NCI-H2107 treated with DMSO at 0.1 percent for 48 hours (cell line): ENCODE measurements at regions not wholly inside any gene's neighbourhood (a gene's known extent, or its start where the extent isn't known, plus 50 kb on each side); places are given as distances from the start of the nearest gene placed in this dataset.

Source experiments
- DNase-seq: peaks from one replicate; lab custom pipeline; 2025; ENCODE audit not compliant: unreplicated experiment; lab: John Stamatoyannopoulos, UW

DNA sequence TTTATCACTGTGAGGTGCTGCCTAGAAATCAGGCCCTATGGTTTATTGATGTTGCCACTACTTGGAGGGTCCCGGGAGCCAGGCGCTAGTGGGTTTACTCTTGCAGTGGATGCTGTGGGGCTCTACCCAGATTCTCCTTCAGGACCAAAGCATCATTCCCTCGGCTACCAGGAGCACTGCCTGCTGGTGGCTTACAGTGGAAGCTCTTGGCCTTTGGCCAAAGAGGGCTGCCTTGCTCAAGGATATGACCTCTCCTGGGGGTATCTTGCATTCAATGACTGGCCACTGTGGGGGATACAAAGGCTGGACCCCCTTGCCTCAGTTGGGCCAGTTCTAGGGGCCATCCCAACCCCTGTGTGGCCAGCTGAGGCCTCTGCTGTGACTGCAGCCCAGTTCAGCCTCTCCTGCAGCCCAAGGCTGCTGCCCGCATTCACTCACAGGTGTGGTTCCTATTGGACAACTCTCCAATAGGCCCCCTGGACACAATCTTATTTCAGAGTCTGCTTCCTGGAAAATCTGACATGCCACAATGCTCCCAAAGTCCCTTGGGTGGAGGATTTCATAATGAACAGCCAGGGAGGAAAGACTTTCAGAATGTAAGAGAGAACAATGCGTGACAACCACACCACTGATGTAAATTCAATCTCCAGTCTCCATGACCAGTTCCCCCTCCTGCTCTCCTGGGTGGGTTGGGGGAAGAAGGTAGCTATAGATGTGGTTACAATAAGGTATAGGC is 196.3 kb downstream of the SNX10 start:
- no peak for DNase-seq

DNA sequence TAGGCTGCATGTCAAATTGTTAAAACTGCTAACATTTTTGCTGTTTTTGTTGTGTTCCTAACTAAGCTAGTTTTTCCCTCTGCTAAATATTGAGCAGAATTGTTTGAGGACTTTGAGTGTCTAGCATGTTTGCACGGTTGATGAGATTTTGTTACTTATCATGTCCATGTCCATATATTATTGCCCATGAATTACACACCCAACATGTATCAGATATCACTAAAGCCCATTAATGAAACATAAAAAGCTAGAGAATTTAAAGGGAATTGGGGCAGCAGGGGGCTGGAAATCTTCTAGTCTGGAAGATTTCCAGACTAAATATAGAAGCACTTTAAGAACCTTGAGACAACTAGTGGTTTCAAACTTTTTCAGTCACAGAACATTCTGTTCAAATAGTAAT is 197.7 kb downstream of the SNX10 start:
- DNase-seq, result no peak

DNA sequence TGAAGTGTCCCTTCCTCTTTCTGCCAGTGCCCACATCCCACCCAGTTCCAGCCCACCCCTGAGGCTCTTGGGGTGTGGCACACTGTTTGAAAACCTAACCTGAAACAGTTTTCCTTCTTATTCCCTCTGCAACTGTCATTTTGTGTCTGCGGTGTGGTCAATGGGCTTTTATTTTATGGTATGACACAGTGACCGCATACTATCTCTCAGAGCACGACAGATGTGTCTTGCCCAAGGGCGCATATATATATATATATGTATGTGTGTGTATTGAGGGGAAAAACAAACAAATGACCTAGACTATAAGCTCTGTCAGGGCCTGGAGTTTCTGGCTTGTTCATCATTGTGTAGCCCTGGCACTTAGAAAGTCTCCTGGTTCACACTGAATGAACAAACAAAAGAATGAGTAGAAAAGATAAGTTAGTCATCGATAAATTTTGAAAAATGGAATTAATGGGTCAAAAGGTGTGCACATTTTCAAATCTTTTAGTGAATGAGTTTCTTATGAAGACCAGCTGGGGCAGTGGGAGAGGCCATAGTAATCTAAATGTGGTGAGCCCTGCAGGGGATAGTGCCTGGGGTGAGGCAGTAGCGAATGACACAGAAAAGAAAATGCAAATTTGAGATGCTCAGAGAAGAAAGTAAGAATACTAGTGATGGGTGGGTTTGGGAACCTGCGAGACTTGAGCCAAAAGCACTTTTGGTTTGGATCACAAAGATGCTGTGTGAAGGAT is 198.4 kb downstream of the SNX10 start:
- no peak for DNase-seq

DNA sequence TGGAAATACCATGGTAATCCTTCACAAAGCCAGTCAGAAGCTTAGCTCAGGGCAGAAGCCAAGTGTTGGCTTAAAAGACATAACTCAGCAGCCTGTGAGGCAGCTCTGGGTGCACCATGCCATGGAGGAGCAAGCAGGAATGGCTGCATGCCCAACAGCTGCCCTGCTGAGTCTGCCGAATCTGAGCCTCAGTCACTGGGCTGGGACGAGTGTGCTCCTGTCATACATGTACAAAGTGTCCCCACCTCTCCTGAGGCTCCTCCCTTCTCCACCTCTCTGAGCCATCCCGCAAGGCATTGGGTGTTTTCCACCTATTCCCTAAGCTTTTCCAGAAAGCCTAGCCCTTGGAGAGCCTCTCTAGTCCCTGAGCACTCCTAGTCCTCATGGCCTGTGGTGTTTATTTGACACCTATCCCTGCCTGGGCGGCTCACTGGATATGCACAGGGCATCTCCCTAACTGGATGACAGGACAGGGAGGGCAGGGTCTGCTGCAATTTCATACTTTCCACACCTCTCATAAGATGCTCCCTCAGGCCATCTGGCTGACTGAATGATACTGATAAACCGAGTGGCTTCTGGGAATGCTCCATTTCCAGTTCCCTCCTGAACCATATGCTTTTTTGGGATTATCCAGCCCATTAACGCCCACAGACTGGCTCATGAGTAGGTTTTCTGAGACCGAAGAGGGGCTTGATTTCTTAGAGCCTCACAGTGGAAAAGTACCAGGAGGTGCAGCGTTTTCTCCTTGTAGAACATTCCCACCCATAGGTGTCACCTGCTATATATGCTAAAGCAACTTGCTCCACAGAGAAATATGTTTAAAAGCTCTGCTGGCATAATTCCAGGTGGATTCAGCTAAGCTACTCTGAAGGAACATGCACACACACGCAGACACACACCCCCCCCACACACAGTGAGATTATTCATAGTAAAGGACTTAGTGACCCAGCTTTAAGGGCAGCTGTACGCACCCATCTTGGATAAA is 199.3 kb downstream of the SNX10 start:
- peak; percentile 48 for DNase-seq

DNA sequence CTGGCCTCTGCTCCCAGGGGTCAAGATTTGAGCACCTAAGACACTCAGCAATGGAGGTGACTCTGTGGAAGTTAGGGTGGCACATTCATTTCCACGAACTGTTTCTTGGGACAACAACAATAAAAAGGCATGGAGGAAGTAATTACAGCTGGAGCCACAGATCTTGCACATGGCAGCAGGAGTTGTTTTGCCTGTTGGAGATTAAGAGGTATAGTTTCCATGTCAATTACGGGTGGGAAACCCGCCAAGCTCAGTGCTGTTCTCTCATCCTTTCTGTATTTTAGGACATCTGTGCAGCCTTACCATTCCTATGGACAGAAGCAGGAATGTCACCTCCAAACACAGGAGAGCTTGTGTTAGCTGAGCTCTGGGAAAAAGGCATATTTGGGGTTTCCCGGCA is 201.2 kb downstream of the SNX10 start:
- peak; percentile 31 for DNase-seq

DNA sequence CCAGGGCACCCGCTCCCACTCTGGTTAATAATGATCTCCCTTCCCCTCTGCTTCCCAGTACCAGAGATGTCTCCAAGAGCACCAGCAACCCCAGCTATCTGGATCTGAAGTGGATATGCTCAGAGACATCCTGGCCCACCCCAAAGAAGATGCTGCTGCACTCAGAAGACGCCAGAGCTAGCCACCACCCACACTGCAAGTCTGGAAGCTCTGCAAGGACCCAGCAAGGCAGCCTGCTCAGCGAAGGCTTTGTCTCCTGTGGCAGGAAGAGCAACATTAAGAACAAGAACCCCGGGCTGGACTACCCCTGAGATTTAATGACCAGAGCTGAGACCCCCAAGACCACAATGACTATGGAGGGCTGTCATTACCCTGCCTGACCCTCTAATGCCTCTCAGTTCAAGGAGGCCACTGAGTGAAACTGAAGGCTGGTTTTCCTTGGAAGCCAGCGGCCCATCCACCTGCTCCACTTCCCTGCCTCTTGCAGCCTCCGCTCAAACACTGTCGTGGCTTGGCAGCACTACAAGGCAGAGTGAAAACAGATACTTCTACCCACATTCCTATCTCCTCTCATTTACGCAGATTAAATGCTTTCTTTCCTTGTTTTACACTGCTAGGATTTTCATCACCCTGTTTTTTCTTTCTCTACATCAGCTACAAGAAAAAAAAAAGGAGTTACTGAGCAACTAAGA is 202.2 kb downstream of the SNX10 start:
- DNase-seq, result peak; percentile 70

DNA sequence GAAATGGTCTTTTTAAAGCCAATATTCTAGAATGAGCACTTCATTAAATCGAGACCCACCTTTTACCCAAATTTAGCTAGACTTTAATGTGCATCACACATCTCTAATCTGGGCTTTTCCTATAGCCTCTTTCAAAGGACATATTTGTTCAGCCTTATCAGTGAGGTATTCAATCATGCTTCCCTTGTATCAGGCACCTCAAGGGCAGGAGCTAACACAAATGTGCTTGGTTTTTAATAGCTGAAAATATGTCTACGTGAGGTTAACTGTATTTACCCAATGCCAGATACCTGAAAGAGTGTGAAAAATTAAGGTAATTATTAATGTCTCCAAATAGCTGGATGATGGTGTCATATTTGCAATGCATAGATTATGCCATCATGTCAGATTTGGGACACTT is 203.9 kb downstream of the SNX10 start:
- no peak for DNase-seq

DNA sequence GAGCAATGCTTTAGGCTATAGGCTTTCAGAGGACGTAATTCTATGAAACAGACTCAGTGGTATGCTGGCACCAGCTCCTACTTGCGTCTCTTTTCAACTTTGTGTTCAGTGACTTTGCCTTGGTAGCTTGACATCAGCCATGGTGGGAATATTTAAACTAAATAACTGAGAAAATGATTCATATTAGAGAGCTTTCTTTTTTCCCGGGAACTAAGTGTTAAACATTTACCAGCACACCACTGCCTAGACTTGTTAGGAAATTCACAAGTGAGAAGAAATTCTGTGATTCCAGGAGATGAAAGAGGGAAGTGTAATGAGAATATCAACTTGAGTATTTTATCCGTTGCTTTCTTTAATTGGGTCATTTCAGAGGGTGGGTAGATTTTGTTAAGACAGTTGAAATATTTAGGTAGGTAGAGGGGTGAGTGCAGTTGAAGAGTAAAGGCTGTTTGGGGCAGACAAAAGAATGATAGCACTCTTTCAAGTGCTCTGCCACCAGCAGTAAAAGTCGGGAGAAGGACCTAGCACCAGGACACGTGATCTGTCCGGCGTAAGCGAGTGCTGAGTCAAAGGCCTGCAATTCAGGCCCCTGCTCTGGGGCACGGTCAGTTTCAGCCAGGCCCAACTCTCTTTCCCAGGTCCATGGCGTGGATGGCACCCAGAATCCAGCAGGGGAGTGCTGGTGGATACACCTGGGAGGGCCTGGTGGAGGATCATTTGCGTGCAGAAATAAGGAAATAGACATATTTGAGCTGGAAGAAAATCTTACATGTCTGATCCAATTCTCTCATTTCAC is 206.3 kb downstream of the SNX10 start:
- DNase-seq, result no peak

DNA sequence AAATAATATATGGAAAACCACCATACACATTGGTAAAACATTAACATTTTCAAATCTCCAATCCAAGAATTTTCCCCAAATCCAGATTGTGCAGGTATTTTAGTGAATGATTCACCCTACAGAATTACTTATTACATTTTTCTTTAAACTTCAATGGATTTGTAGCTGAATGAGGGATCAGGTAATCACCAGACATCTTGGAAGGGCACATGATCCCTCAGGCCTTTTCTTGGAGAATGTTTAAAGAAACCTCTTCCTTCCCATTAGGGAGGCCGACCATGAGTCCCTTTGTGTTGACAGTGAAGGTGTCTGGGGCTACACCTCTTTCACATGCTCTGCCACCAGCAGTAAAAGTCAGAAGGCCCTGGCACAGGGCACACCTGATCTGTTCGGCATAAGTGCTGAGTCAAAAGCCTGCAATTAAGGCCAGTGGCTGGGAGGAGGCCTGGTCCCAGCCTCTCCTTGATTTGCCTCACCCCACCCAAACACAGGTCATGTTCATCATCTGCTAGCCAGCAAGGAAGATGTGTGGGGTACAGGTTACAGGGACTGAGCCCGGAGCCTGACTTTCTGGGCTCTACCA is 207.7 kb downstream of the SNX10 start:
- no peak for DNase-seq

DNA sequence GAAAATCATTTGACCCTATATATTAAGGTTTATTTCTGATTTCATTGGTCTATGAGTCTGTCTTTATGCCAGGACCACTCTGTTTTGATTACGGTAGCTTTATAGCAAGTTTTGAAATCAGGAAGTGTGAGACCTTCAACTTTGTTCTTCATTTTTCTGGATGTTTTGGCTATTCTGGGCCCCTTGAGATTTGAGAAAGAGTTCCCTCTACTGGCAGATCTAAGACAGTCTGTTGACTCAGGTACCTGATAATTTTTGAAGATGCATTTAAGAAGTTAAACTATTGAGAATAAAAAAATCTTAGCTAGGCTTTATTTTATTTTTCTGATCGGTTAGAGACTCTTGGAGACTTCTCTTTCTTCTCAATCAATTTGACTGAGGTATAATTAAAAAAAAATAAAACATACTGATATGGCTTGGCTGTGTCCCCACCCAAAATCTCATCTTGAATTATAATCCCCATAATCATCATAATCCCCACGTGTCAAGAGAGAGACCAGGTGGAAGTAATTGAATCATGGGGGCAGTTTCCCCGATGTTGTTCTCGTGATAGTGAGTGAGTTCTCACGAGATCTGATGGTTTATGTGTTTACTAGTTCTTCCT is 209.2 kb downstream of the SNX10 start:
- DNase-seq, result peak; percentile 51

DNA sequence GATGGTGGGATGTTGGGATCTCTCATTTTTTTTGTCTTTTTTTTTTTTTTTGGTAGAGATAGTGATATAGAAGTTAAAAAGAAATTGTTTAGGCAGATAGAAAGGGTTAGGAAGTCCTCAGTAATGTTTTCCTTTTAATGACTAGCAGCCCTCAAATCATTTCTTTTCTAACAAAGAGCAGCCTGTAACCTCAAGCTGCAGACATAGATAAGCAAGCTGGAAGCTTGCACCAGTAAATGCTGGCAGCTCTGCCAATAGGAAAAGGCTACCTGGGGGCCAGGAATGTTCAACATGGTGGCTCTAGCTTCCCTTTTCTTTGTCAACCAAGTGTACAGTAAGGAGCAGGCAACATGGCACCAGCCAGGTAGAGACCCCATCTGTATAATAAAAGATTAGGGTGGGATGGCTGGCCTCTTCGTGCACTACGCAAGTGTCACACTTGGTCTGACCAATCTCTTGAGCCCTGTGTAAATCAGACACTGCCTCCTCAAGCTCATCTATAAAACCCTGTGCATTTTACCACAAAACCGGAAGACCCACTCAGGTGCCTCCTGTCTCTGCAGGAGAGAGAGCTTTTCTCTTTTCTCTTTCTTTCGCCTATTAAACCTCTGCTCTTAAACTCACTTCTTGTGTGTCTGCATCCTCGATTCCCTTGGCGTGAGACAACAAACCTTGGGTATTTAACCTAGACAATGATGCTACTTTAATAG is 212.9 kb downstream of the SNX10 start:
- DNase-seq, result no peak

DNA sequence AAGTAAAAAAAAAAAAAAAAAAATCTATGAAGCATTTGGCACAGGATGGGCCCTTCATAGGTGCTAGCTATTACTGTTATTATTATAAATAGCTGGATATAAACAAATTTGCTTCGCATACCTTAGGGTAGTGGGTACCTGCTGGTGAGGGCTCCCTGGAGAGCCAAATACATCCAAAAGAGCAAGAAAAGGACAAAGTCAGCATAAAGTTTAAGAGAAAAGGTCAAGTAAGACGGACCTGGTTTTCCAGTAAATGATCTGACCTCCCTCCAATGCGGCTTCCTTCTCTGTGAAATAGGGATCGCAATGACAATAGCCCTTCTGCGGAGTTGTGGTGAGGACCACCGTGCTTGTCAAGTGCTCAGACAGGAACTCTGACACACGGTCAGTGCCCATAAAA is 214.5 kb downstream of the SNX10 start:
- DNase-seq, result no peak

DNA sequence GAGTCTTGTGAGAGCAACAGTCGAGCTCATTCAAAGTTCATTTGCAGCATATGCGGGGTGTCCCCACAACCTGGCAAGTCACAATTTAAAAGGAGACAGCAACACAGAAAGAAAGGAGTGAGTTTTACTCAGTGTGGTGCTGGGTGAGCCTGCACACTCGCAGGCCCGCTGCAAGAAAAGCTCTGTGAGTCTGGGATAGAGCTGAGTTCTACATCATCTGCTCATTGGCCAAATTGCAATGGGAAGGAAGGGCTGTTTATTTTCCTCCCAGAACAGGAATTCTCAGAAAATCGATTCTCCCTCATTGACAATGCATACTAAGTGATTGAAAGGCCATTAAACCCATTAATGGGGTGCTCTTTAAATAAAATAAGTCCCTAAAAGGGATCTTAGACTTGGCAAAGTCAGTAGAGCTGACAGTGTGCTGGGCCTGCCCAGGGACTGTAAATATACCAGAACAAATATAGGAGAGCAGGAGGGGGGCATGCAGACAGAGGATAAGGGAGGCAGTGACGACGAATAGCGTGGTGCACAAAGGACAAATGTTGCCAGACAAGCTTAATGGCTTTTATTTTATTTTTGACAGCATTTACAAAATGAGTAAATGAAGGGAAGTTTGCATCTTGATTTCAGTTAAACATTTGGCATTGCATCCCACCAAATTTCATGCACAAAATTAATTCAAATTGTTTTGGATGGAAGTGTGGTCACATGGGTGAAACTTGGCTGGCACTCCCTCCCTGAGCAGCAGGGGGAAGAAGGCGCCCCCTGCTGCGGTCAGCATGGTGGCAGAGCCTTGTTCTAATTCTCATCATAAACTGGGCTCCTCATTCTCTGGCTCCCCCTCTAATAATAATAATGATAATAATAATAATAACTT is 215.7 kb downstream of the SNX10 start:
- no peak for DNase-seq

DNA sequence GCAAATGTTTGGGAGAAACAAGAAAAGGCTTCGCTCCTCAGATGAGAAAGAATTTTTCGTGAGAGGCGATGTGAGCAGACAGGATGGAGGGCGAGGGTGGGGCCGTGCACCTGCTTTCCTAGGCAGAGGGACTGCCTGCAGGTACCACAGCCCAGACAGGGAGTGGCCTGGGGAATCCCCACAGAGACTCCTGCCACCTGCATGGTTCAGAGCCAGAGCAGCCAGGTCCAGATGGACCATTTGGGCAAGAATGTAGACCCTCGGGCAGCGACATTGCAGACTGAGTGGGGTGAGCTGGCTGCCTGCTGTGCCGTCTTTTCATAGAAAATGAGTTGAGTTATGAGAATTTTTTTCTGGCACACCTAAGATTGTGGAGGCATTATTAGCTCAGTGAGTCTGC is 216.8 kb downstream of the SNX10 start:
- DNase-seq, result peak; percentile 84

DNA sequence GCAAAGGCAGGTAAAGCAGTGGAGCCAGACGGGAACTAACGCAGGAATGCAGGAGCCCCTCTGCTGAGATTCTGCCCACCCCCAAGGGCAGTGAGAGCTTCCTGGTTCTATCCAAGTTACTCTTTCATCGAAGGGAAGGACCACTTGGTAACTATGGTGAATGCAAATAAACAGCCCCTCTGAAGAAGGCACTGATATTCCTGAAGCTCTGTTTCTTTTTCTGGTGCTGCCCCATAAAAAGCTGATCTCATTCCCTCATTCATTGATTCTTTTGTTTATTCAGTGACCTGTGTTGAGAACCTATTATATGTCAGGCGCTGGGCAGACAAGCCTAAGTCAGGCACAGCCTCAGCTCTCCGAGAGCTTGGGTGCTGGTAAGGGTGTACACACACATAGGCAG is 217.3 kb downstream of the SNX10 start:
- DNase-seq, result peak; percentile 84

DNA sequence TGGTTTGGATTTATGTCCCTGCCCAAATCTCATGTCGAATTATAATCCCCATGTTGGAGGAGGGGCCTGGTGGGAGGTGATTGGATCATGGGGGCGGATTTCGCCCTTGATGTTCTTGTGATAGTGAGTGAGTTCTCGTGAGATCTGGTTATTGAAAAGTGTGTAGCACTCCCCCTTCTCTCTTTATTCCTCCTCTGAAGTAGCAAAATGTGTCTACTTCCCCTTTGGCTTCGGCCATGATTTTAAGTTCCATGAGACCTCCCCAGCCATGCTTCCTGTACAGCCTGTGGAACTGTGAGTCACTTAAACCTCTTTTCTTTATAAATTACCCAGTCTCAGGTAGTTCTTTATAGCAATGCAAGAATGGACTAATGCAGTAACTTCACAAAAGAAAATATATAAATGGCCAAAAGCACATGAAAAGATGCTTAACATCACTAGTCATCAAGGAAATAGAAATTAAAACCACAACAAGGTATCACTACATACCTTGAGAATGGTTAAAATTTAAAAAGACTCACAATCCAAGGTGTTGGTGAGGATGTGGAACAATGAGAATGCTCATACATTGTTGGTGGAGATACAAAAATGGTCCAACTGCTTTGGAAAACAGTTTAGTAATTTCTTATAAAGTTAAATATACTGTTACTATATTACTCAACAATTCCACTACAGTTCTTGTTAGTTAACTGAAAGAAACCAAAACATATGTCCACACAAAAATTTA is 218.7 kb downstream of the SNX10 start:
- DNase-seq, result no peak

DNA sequence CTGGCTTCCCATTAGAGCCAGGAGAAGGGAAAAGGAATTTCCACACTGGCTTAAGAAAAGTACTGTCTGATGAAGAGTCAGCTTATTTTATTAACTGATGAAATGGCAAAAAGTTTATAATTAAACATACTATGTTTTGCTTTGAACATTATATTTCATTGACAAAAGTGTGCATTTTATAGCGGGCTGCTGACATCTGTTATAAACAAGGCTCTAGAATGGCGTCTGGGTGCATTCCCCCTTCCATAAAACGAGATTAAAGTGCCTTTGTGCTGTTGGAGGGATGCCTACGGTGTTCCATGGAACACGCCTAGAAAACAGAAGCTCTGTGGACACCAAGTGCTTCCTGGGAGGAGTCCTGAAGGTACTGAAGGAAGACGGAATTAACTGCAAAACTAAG is 220.2 kb downstream of the SNX10 start:
- no peak for DNase-seq
